Stomach (tissue), 8 donors: ENCODE measurements at regions not wholly inside any gene's neighbourhood (a gene's known extent, or its start where the extent isn't known, plus 50 kb on each side); places are given as distances from the start of the nearest gene placed in this dataset.
"Not testable (repeated sequence)": the region's sequence is repeated elsewhere in the genome, so short reads cannot be mapped to it uniquely, and the experiment has no call there.

Experiments
- DNase-seq, 2 donors: peaks; one replicate each; pipeline versions ENCODE4 v3.0.0 to v3.0.0-alpha.2; 2013 to 2019
- H3K27ac ChIP-seq, 5 donors: fragments of 200-600 bp in 4 of 5; sonication (generic) in 4 of 5; one replicate each; pipeline ENCODE4 v1.5.1; 2013 to 2019; ENCODE audit warnings: mild to moderate bottlenecking in 1 of 5, moderate library complexity in 1 of 5
- H3K27me3 ChIP-seq, 3 donors: fragments of 200-600 bp; sonication (generic); one replicate each; pipeline ENCODE4 v1.5.1; 2017 to 2019; ENCODE audit warnings: mixed run types in 1 of 3
- H3K36me3 ChIP-seq, 4 donors: fragments of 200-600 bp; sonication (generic); 1 replicate in 3 of 4; 2 replicates in 1 of 4; pipeline ENCODE4 v1.5.1; 2016 to 2019
- H3K4me1 ChIP-seq, 4 donors: fragments of 200-600 bp; sonication (generic); one replicate each; pipeline ENCODE4 v1.5.1; 2016 to 2019
- H3K4me3 ChIP-seq, 4 donors: fragments of 200-600 bp; sonication (generic) in 3 of 4; one replicate each; pipeline ENCODE4 v1.5.1; 2016 to 2019; ENCODE audit warnings: mild to moderate bottlenecking in 1 of 4
- H3K9me3 ChIP-seq, 4 donors: fragments of 200-600 bp; sonication (generic); one replicate each; pipeline ENCODE4 v1.5.1; 2016 to 2019
- EP300 ChIP-seq: sonication (generic); formaldehyde crosslinking; IDR thresholded peaks from one replicate; pipeline ENCODE4 v1.6.1; 2017; ENCODE audit warnings: antibody characterized with exemption
- POLR2A ChIP-seq, 4 donors: fragments of 450-650 bp; IDR thresholded peaks; one replicate each; pipeline ENCODE4 v1.6.1; 2016; ENCODE audit warnings: antibody characterized with exemption in 4 of 4, control low read depth in 2 of 4, mild to moderate bottlenecking in 1 of 4, moderate library complexity in 1 of 4
- POLR2AphosphoS5 ChIP-seq, 3 donors: sonication (generic); formaldehyde crosslinking; IDR thresholded peaks; one replicate each; pipeline ENCODE4 v1.6.1; 2016; ENCODE audit warnings: antibody characterized with exemption in 3 of 3
- WGBS, 5 donors: extraction: QIAGEN DNeasy Blood & Tissue Kit in 3 of 5; methylation state at CpG; one replicate each; pipeline versions ENCODE4 v1.1.5 to v1.1.7; 2013 to 2018; 5-methylcytosine and 5-hydroxymethylcytosine counted together
- intact Hi-C: fragments of 100-400 bp; cut with DNase I; formaldehyde crosslinking; loops from one replicate; pipeline ENCODE4 v1.15.1; 2023; ENCODE audit warnings: low total_unique reads
- TF ChIP-seq, protein P1 (sequence below), 7 experiments: fragments of 450-650 bp in 4 of 7; fragments of 200-600 bp in 3 of 7; sonication (generic) in 3 of 7; IDR thresholded peaks; one replicate each; pipeline ENCODE4 v1.5.1; 2016 to 2019; ENCODE audit warnings: antibody characterized with exemption in 7 of 7, control low read depth in 2 of 7, mild to moderate bottlenecking in 1 of 7
- donor health status: healthy with polysubstance abuse.
- donor health status: Bipolar disorder and iron deficiency.
- donor health status: healthy.

DNA sequence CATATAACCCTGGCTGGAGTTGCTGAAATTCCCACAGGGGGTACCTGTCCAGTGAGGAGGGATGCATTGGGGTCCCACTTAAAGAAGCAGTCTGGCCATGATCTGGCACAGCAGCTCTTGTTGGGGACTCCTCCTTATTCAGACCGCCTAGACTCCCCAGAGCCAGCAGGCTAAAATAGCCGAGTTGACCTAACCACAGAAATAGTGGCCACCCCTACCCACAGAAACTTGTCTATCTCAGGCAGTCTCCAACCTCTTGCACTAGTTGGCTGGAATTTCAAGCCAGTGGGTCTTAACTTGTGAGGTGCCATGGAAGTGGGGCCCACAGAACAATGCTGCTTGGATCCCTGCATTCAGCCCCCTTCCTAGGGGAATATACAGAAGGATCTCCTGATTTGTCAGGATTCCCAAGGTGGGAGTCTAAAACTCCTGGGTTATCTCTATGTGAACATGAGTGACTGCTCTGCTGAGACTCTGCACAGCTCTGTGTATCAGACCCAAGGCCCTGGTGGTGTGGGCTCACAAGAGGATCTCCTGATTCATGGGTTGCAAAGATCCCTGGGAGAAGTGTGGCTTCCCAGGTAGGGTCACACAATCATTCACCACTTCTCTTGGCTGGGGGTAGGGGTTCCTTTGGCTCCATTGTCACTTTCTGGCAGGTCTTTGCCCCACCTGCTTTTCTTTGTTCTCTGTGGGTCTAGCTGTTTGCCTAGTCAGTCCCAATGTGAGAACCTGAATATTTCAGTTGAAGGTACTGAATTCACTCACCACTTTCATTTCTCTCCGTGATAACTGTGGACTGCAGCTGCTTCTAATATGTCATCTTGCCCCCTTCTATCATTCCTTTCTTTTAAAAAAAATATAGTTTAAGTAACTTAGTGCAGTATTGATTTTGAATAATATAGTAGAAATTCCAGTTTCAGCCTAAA lies 65.5 kb upstream of the CLVS2 start:
- intact Hi-C loops = no loop called here
- Histone ChIP-seq H3K4me3 (no peak overlapping the region), H3K9me3 (no peaks in the 10 kb centered on the region), H3K36me3 (no peaks in the 10 kb centered on the region), H3K27ac (no peak overlapping the region), H3K27me3 (no peaks in the 10 kb centered on the region), H3K4me1 (no peaks in the 10 kb centered on the region)
- no peak for TF ChIP-seq EP300
- TF ChIP-seq, protein P1, sequence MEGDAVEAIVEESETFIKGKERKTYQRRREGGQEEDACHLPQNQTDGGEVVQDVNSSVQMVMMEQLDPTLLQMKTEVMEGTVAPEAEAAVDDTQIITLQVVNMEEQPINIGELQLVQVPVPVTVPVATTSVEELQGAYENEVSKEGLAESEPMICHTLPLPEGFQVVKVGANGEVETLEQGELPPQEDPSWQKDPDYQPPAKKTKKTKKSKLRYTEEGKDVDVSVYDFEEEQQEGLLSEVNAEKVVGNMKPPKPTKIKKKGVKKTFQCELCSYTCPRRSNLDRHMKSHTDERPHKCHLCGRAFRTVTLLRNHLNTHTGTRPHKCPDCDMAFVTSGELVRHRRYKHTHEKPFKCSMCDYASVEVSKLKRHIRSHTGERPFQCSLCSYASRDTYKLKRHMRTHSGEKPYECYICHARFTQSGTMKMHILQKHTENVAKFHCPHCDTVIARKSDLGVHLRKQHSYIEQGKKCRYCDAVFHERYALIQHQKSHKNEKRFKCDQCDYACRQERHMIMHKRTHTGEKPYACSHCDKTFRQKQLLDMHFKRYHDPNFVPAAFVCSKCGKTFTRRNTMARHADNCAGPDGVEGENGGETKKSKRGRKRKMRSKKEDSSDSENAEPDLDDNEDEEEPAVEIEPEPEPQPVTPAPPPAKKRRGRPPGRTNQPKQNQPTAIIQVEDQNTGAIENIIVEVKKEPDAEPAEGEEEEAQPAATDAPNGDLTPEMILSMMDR (IDR thresholded peaks at IDR 0.05) = no peak
- no peak for TF ChIP-seq POLR2AphosphoS5 (IDR thresholded peaks at IDR 0.05)
- no peak for TF ChIP-seq POLR2A (IDR thresholded peaks at IDR 0.05)
- no peak for DNase-seq
- WGBS, 5 donors = 84 to 92% (median 87%) methylated on average over 1 to 3 of the region's 3 CpGs

DNA sequence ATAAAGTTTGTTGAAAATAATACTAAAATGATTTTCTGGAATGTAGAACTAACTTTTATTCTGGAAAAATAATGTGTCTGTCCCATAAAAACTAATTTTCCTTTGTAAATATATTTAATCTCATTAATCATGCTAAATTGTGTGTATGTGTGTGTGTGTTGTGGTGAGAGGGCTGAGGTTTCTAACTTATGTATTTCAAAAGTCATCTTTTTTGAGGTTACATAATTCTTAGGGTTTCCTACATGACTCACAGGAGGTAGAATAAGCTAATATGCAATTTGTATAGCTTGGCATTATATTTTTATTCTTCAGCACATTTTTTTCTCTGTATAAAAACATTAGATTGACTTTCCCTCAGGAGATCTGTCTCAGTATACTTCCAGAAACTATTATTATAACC lies 64.1 kb upstream of the CLVS2 start:
- intact Hi-C loops = no loop called here
- DNase-seq = no peak
- TF ChIP-seq EP300 = no peak
- no peak for TF ChIP-seq POLR2AphosphoS5 (IDR thresholded peaks at IDR 0.05)
- TF ChIP-seq, protein P1 (IDR thresholded peaks at IDR 0.05) = no peak
- no peak for TF ChIP-seq POLR2A (IDR thresholded peaks at IDR 0.05)

DNA sequence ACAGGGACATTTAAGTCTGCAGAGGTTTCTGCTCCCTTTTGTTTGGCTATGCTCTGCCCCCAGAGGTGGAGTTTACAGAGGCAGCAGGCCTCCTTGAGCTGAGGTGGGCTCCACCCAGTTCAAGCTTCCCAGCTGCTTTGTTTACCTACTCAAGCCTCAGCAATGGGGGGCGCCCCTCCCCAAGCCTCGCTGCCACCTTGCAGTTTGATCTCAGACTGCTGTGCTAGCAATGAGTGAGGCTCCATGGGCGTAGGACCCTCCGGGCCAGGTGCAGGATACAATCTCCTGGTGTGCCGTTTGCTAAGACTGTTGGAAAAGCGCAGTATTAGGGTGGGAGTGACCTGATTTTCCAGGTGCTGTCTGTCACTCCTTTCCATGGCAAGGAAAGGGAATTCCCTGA lies 51.1 kb upstream of the CLVS2 start:
- H3K27ac ChIP-seq, intact Hi-C loops, H3K36me3 ChIP-seq, H3K27me3 ChIP-seq, H3K4me3 ChIP-seq, H3K9me3 ChIP-seq, DNase-seq, H3K4me1 ChIP-seq: not testable (repeated sequence)
- 80 to 95% (median 85%) methylated on average over 6 of the region's 6 CpGs for WGBS, 5 donors

More for the DNA sequence above, 64.1 kb upstream of the CLVS2 start:
- Histone ChIP-seq H3K4me3 (no peak overlapping the region), H3K27ac (no peak overlapping the region), H3K36me3 (no peaks in the 10 kb centered on the region), H3K4me1 (no peaks in the 10 kb centered on the region), H3K9me3 (no peaks in the 10 kb centered on the region), H3K27me3 (no peaks in the 10 kb centered on the region)
